Common myeloid progenitor, CD34-positive (primary cell): ENCODE measurements at regions not wholly inside any gene's neighbourhood (a gene's known extent, or its start where the extent isn't known, plus 50 kb on each side); places are given as distances from the start of the nearest gene placed in this dataset.

Experiments
- CTCF ChIA-PET: fragments of 350-600 bp; sonication (Branson Sonifier 250); formaldehyde crosslinking; loops from one replicate; lab custom pipeline; 2021; ENCODE audit warnings: antibody characterized with exemption; lab: Charles Lee
- POLR2A ChIA-PET: fragments of 350-600 bp; sonication (Branson Sonifier 250); formaldehyde crosslinking; loops from one replicate; lab custom pipeline; 2021; ENCODE audit warnings: antibody characterized with exemption; lab: Charles Lee
- DNase-seq, 3 donors: peaks; one replicate each; pipeline versions ENCODE4 v3.0.0 to v3.0.0-alpha.2; 2013
- H3K27ac ChIP-seq, 2 experiments: 1 replicate in 1 of 2; 2 replicates in 1 of 2; pipeline ENCODE4 v1.7.0; 2013; ENCODE audit warnings: inconsistent platforms in 2 of 2, low read length in 2 of 2, mild to moderate bottlenecking in 2 of 2, low read depth in 1 of 2, moderate library complexity in 1 of 2; ENCODE audit not compliant: severe bottlenecking in 2 of 2, insufficient read depth in 1 of 2, poor library complexity in 1 of 2
- H3K27me3 ChIP-seq, 5 experiments: replicated peaks in 2 of 5; 1 replicate in 3 of 5; 2 replicates in 2 of 5; pipeline versions ENCODE4 v1.6.1 to v1.7.0; 2013; ENCODE audit warnings: low read length in 4 of 5, mild to moderate bottlenecking in 2 of 5, moderate library complexity in 2 of 5, inconsistent platforms in 1 of 5; ENCODE audit not compliant: insufficient read depth in 5 of 5, control insufficient read depth in 4 of 5
- H3K36me3 ChIP-seq, 4 experiments: 1 replicate in 2 of 4; 2 replicates in 2 of 4; pipeline versions ENCODE4 v1.6.1 to v1.7.0; 2013; ENCODE audit warnings: low read length in 3 of 4, control low read depth in 1 of 4, mild to moderate bottlenecking in 1 of 4; ENCODE audit not compliant: control insufficient read depth in 4 of 4, insufficient read depth in 4 of 4
- H3K4me1 ChIP-seq, 4 experiments: 1 replicate in 3 of 4; 2 replicates in 1 of 4; pipeline versions ENCODE4 v1.6.1 to v1.7.1; 2013; ENCODE audit warnings: low read length in 3 of 4, mild to moderate bottlenecking in 3 of 4, control low read depth in 1 of 4, inconsistent platforms in 1 of 4, moderate library complexity in 1 of 4; ENCODE audit not compliant: control insufficient read depth in 4 of 4, insufficient read depth in 4 of 4; ENCODE audit errors: control extremely low read depth in 1 of 4
- H3K4me3 ChIP-seq, 7 experiments: 1 replicate in 4 of 7; 2 replicates in 3 of 7; pipeline versions ENCODE4 v1.5.1 to v1.7.0; 2013; ENCODE audit warnings: mild to moderate bottlenecking in 7 of 7, low read length in 6 of 7, moderate library complexity in 6 of 7, inconsistent platforms in 2 of 7, low read depth in 2 of 7, control low read depth in 1 of 7; ENCODE audit not compliant: insufficient read depth in 4 of 7, control insufficient read depth in 1 of 7; ENCODE audit errors: extremely low read depth in 1 of 7
- H3K9me3 ChIP-seq, 5 experiments: 1 replicate in 4 of 5; 2 replicates in 1 of 5; pipeline versions ENCODE4 v1.6.1 to v1.7.1; 2013; ENCODE audit warnings: low read length in 4 of 5, mild to moderate bottlenecking in 2 of 5, inconsistent platforms in 1 of 5, low read depth in 1 of 5, moderate library complexity in 1 of 5; ENCODE audit not compliant: control insufficient read depth in 4 of 5, insufficient read depth in 2 of 5; ENCODE audit errors: control extremely low read depth in 1 of 5
- WGBS: methylation state at CpG from one replicate; pipeline ENCODE4 v1.1.5; 2013; ENCODE audit not compliant: insufficient coverage; 5-methylcytosine and 5-hydroxymethylcytosine counted together

DNA sequence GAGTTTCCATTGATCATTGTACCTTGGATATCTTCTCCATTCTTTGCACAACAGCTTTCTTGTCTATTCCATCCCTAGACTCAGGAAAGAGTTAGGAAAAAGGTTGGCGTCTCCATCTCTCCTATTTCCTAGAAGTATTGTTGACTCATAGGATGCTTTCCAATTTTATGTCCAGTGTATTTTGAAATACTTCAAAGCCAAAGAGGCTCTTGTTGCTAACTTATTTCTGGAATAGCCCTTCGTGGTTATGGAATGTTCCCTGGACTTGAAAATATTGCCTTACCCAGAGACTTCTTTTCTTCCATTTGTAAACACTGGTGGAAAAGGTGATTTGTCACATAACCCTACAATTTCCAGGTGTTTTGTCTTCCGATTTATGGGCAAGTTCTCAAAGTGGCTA, 402.3 kb upstream of the ZNF608 start:
- H3K4me3 ChIP-seq: no peak overlapping the region
- H3K36me3 ChIP-seq: no peaks in the 10 kb centered on the region
- H3K27ac ChIP-seq: no peak overlapping the region
- no peaks in the 10 kb centered on the region for H3K27me3 ChIP-seq
- CTCF ChIA-PET: no interaction called here
- H3K9me3 ChIP-seq: no peaks in the 10 kb centered on the region
- POLR2A ChIA-PET: no interaction called here
- 100% methylated on average over 1 of the region's 3 CpGs for WGBS
- no peak for DNase-seq
- H3K4me1 ChIP-seq: peaks cover 0 to 4% (median 0%) of the 10 kb centered on the region in 4 experiments

DNA sequence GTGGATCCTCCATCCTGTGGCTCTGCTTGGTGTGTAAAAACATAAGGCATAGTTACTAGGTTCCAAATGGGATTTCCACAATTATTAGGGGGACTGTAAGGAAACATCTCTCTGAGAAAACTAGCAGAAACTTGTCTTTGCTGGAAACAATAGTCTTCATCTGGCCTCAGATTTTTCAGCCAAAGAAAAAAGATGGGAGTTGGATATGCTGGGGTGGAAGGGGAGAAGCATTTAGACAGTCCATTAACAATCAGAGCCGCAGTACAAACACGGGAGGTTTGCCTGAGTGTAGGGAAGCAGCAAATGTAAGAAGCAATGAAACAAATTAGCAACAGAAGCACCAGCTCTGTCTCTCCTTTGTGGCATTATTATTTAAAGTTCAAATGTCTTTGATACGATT, 402.7 kb upstream of the ZNF608 start:
- WGBS: no CpG with 5 or more reads among the region's 3 CpGs
- Histone ChIP-seq H3K9me3 (no peaks in the 10 kb centered on the region), H3K27me3 (no peaks in the 10 kb centered on the region), H3K27ac (no peak overlapping the region), H3K4me3 (no peak overlapping the region), H3K36me3 (no peaks in the 10 kb centered on the region), H3K4me1 (peaks cover 0 to 4% (median 0%) of the 10 kb centered on the region in 4 experiments)
- DNase-seq: no peak
- CTCF ChIA-PET: no interaction called here
- POLR2A ChIA-PET: no interaction called here

DNA sequence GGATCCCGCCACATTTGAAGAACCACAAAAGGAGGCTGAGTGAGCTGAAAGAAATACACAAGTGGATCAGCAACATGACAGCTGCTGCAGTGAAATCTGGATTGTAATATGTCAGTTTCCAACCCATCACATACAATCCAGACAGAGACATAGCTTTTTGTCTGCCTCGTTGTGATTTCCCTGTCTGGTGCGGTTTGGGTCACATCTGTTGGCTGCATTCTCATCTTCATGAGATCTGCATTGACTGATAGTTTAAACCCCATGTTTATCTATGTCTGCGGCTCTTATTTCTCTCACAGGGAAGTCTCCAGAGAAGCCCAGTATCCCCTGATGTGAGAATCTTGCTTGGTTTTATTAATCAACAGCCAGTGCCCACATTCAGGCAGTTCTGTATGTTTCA, 403.1 kb upstream of the ZNF608 start:
- ChIA-PET POLR2A (no interaction called here), CTCF (no interaction called here)
- Histone ChIP-seq H3K27me3 (no peaks in the 10 kb centered on the region), H3K27ac (no peak overlapping the region), H3K9me3 (no peaks in the 10 kb centered on the region), H3K4me1 (peaks cover 0 to 4% (median 0%) of the 10 kb centered on the region in 4 experiments), H3K4me3 (no peak overlapping the region), H3K36me3 (no peaks in the 10 kb centered on the region)
- 100% methylated on average over 3 of the region's 4 CpGs for WGBS
- no peak for DNase-seq

DNA sequence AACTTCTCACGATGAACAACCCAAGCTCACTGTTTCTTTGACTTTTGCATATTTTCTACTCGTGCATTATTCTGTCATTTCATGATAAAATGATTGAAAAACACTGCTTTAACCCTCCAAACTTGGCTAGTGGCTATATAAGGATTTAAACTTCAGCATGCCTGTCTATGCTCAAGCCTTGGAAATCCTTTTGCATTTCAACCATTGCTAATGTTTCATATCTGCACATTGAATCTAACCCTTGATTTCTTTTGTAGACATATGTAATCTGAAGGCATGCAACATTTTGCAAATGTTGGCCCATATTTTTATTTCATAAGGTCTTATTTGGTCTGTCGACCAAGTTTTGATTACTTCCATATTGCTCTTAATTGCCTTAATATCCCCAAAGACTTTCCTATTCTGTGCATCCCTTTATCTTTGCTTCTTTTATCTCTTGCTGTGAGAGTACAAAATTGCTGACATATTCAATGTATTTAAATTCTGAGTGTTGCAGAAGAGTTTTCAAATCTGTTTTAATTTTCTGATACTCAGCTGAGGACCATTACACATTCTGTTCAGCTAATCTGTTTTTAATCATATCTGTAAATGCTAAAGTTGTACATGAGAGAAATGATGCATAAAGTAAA, 403.7 kb upstream of the ZNF608 start:
- POLR2A ChIA-PET: no interaction called here
- WGBS: 90% methylated on average over 2 of the region's 3 CpGs
- CTCF ChIA-PET: no interaction called here

DNA sequence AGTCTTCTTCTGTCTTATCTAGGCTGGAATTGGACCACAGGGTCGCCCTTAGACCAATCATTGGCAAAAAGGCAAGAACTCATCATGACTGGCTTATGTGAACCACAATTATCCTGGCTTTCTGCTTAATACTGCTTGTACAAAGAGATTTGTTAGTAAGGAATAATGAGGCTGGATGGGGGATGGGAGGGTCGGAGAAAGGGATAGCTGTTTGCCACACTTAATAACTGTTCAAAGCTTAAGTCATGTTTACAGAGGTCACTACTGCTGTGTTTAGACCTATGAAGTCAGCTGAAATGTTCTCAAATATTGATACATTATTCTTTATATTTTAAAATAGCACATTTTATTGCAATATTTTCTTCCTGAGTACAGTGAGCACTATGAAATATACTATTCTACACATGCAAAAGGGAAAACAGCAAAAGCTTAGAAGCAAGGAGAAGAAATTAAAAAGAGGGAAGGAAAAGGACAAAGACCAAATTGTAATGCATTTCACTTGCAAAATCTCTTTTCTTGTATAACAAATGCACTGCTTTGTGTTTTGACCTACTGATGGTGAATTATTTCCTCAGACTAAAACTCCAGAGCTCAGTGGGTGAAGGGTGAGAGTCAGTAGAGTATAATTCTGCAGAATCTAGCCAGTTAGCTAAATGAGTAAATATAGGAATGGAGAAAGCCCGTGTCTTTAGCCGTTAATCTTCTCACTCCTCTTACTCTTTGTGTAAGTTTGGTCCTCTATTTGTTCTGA, 404.9 kb upstream of the ZNF608 start:
- WGBS: 100% methylated on average over 1 of the region's 4 CpGs

More for the DNA sequence above, 403.7 kb upstream of the ZNF608 start:
- no peak for DNase-seq
- H3K4me1 ChIP-seq: peaks cover 0 to 4% (median 0%) of the 10 kb centered on the region in 4 experiments
- H3K9me3 ChIP-seq: no peaks in the 10 kb centered on the region
- no peak overlapping the region for H3K4me3 ChIP-seq
- no peaks in the 10 kb centered on the region for H3K27me3 ChIP-seq
- H3K36me3 ChIP-seq: no peaks in the 10 kb centered on the region
- H3K27ac ChIP-seq: no peak overlapping the region

GRCh38 chr5:125152044-125152443, 405.6 kb upstream of the ZNF608 start:
- Histone ChIP-seq H3K4me3 (no peak overlapping the region), H3K36me3 (no peaks in the 10 kb centered on the region), H3K4me1 (peaks cover 0 to 4% (median 0%) of the 10 kb centered on the region in 4 experiments), H3K27ac (no peak overlapping the region), H3K27me3 (no peaks in the 10 kb centered on the region), H3K9me3 (no peaks in the 10 kb centered on the region)
- WGBS: 90% methylated on average over 2 of the region's 4 CpGs
- DNase-seq: no peak
- POLR2A ChIA-PET: no interaction called here
- CTCF ChIA-PET: no interaction called here

More for the DNA sequence above, 404.9 kb upstream of the ZNF608 start:
- ChIA-PET CTCF (no interaction called here), POLR2A (no interaction called here)
- Histone ChIP-seq H3K4me1 (peaks cover 0 to 4% (median 0%) of the 10 kb centered on the region in 4 experiments), H3K27me3 (no peaks in the 10 kb centered on the region), H3K36me3 (no peaks in the 10 kb centered on the region), H3K9me3 (no peaks in the 10 kb centered on the region), H3K4me3 (no peak overlapping the region), H3K27ac (no peak overlapping the region)
- no peak for DNase-seq

GRCh38 chr5:125152461-125153189, 406.2 kb upstream of the ZNF608 start:
- Histone ChIP-seq H3K27ac (no peak overlapping the region), H3K4me1 (peaks cover 0 to 4% (median 0%) of the 10 kb centered on the region in 4 experiments)
- DNase-seq: no peak

More at GRCh38 chr5:125152461-125153189, 406.2 kb upstream of the ZNF608 start:
- CTCF ChIA-PET: no interaction called here
- no peak overlapping the region for H3K4me3 ChIP-seq
- H3K27me3 ChIP-seq: no peaks in the 10 kb centered on the region
- H3K9me3 ChIP-seq: no peaks in the 10 kb centered on the region
- no peaks in the 10 kb centered on the region for H3K36me3 ChIP-seq
- POLR2A ChIA-PET: no interaction called here
- 96% methylated on average over 13 of the region's 13 CpGs for WGBS
